ENCODE measurements at regions not wholly inside any gene's neighbourhood (a gene's known extent, or its start where the extent isn't known, plus 50 kb on each side); places are given as distances from the start of the nearest gene placed in this dataset.
"Not testable (repeated sequence)": the region's sequence is repeated elsewhere in the genome, so short reads cannot be mapped to it uniquely, and the experiment has no call there.

DNA sequence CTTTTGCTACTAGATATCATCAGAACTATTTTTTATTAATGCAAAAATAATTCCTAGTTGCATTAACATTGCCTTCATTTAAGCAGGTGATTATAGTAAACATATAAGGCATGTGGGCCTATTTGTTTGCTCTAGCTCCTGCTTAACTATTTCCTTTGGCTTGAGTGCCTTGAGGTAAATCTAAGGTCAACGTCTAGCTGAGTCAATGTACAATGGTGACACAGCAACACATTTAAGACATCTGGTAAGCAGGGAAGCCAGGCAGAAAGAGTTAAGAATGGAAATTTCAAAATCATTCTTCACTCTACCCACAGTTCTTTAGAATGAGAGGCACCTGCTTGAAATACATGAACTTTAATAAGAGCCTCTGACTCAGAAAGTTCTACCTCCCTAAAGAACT lies 111.9 kb upstream of the FST start:
- no peak for DNase-seq (ENCODE audit: low spot score)

DNA sequence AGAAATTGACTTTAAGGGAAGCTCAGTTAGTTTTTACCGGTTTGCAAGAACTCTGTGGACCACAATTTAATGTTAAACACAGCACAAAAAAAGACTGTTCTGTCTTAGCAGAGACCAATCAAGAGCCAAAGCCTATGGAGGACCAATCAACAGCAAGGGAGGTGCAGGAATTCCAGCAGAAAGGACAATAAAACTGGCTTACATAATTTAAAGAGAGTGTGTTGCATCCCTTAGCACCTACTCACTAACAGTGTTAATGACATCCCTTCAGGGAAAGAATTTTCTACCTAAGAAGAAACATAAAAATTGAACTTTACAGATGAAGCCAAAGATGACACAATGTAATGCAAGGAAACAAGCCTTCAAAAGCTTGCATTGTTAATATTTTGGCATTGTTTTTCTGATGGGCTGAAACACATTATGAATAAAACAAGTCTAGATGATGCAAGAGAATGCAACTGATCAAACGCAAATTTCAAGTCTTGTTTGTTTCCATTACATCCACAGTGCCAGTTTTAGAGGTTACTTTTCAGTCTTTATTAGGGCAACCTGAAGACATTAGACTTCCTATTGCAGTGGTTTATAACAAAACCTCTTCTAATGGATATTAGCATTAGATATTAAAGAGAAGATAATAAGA lies 111.3 kb upstream of the FST start:
- no peak for DNase-seq (ENCODE audit: low spot score)

DNA sequence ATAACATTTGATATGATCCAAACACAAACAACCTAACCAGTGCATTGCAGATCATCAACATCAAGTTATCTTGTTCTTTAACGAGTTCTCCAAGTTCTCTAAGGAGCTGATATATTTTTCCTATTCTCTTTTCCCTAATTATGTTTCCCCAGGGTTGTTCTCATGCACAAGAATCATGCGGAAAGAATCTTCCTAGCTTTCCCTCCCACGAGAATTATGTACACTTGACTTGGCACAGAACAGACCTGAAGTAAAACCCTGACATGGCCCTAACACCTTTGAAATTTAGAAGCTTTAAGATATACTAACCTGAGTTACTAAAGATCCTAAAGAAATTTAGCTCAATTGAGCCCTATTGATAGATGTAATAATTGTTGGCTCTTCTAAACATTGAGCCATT lies 110.7 kb upstream of the FST start:
- no peak for DNase-seq (ENCODE audit: low spot score)

DNA sequence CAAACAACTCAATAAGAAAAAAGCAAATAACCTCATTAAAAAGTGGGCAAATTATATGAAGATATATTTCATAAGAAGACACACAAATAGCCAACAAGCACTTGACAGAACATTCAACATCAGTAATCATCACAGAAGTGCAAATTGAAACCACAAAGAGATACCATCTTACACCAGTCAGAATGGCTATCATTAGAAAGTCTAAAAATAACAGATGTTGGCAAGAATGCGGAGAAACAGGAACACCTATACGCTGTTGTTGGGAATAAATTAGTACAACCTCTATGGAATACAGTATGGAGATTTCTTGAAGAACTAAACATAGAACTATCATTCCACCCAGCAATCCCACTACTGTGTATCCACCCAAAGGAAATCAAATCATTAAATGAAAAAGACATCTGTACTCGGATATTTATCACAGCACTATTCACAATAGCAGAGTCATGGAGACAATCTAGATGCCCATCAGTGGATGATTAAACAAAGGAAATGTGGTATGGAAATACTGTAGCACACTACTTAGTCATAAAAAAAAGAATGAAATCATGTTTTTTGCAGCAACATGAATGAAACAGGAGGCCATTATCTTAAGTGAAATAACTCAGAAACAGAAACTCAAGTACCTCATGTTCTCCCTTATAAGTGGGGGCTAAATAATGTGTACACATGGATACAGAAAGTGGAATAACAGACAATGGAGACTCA lies 106.8 kb upstream of the FST start:
- no peak for DNase-seq (ENCODE audit: low spot score)

DNA sequence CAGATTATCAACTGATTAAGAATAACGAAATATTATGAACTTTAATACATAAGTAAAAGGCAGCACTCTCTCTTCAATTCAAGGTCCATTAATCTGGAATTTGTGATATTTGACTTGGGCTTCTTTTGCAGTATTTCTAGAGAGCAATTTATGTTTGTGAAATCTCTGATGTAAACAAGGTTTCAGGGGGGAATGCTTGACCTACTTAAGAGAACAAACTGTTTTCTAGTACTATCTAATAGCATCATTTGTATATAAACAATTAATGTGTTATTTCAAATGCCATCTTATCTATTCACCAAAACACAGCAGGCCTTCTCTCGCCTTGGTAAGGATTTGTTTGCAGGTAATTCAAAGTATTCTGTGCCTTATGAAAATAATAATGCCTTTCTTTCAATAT lies 103.6 kb upstream of the FST start:
- DNase-seq (ENCODE audit: low spot score): no peak

DNA sequence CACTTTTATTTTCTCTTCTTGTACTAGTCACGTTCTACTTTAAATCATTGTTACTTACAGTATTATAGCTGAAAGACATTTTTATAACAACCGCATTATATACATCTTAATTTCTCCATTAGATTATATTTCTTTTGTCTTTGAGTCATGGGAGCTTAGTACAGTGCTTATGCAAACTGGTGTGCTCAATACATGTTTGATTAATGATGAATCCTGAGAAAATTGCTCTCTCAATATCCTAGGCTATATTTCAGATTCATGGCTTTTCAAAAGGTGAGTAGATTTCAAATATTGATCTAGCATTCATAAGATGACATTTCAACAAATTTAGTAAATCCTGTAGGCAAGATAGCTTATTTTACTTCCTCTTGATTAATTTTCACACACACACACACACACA lies 102.2 kb upstream of the FST start:
- DNase-seq (ENCODE audit: low spot score): no peak

DNA sequence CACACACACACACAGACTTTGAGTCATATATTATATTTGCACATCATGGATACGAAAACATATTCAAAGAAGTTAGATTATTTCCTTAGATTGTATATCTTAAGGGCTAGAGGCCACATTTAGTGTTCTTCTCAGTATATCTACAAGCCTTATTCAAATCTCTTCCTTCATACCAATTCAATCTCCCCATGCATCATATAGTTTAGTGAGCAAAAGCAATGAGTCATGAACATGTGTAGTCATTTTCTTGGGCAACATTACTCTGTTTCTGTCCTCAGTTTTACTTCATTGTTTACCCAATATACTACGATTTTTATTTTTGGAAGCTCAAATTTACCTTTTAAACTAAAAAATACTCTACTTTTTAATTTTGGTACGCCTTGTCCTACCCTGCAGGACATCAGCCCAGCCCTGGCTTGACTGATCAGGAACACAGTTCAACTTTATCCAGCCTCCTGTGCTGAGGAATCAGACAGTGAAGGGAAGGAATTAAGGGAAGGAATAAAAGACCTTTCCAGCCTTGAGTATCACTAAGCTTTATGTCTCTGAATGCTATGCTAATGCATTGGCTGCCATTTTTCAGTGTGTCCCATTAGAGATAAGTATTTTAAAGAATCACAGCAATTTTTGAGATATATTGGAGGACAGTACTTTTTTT lies 101.7 kb upstream of the FST start:
- no peak for DNase-seq (ENCODE audit: low spot score)

DNA sequence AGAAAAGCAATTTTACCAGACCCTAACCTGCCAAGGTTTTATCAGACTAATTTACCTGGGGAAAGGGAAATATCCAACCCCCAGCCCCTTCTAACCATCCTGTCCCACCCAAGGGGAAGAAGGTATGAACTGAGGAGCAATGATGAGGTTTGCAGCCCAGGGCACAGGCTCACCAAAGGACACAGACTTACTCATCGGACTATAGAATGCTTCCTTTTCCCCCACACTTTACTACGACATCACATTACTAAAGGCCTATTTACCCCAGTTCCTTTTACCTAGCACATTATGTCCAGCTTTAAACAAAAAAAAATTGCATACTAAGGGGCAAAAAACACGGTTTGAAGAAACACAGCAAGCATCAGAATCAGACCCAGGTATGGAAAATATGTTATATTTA lies 94.1 kb upstream of the FST start:
- DNase-seq (ENCODE audit: low spot score): no peak

DNA sequence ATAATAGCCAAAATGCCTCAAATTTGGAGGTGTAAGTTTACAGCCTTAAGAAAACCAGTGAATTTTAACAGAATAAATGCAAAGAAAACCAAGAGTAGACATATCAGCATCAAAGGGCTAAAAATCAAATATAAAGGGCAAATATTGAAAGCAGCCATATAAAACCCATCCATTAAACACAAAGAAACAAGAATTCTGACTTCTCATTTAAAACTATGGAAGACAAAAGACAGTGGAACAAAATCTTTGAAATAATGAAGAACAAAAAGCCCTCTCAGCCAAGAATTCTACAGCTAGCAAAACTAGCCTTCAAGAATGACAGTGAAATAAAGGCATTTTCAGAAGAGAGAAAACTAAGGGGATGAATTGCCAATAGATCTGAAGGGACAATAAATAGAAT lies 91.3 kb upstream of the FST start:
- DNase-seq (ENCODE audit: low spot score): no peak

DNA sequence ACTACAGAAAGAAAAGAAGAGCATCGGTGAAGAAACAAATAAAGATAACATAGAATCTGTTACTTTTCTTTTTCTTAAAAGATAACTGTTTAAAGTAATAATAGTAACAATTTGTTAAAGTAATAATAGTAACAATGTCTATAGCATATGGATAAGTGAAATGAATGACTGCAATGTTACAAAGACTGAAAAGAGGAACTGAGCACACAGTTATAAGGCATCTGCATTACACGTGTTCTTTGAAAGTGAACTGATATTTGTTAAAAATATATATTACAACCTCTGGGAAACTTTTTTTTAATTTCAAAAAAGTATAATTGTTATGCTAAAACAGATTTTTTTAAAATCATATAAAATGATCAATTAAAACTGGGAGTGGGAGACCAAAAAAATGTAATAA lies 88.4 kb upstream of the FST start:
- DNase-seq (ENCODE audit: low spot score): no peak

DNA sequence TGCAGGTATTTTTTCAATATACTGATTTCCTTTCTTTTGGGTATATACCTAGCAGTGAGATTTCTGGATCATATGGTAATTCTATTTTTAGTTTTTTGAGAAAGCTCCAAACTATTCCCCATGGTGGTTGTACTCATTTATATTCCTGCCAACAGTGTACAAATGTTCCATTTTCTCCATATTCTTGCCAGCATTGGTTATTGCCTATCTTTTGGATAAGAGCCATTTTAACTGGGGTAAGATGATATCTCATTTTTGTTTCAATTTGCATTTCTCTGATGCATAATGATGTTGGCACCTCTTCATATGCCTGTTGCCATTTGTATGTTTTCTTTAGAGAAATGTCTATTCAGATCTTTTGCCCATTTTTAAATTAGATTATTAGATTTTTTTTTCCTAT lies 85.6 kb upstream of the FST start:
- DNase-seq (ENCODE audit: low spot score): no peak

DNA sequence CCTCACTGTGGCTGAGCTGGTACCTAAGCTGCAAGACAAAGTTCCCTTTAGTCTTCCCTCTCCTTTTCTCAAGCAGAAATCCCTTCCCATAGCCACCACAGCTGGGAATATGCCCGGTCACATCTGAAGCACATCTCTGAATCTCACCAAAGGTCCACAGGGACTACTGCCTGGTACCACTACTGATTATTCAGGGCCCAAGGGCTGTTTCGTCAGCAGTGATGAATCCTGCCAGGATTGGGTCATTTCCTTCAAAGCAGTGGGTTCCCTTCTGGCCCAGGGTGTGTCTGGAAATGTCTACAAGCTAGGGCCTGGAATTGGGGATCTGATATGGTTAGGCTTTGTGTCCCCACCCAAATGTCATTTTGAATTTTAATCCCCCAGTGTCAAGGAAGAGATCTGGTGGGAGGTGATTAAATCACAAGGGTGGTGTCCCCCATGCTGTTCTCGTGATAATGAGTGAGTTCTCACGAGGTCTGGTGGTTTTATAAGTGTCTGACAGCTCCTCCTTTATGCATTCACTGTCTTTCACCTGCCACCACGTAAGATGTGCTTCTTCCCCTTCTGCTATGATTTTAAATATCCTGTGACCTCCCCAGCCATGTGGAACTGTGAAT lies 83.2 kb upstream of the FST start:
- DNase-seq (ENCODE audit: low spot score): no peak

DNA sequence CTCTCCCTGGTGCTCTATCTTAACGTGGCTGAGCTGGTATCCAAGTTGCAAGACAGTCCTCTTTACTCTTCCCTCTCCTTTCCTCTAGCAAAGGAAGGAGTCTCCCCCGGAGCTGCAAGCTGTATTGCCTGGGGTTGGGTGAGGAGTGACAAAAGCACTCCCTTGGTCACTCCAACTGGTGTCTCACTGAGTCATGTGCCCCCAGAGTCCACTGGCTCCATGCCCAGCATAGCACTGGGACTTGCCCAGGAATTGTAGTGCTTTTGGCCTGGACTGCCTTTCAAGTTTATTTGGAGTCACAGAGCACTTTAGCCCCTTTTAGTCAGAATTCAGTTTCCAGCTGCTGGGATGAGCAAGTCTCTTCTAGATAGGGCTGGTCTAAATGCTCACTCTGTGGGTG lies 82.6 kb upstream of the FST start:
- DNase-seq (ENCODE audit: low spot score): no peak

DNA sequence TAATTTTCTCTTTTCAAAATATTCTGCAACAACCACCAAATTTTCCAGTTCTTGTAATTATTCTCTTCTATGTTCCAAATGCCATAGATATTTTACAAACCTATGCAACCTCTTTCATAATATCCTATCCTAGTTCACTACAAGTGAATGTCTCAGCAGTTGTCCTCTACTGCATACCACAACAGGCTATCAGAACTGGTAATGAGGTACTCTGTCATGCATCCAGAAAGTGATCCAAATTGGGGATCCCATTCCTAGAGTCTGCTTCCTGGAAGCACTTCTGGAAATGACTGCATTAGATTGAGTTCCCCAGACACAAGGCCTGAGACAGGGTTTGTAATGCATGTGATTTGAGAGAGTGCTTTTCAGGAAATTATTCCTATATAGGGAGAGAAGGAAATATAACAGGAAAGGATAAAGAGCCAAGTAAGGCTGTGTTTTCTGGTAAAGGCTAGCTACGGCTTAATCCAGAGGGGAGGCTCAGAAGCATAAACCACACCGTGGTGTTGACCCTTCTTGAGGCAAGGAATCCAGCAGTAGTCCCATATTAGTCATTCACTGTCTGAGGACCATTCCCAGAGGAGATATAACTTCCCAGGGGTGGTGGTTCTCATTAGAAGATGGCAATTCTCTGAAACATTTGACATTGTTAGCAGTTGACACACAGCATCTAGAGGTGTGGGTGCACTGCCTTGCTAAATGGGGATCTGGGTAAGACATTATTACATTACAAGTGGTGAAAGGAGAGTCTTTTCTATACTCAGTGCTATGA lies 80.3 kb upstream of the FST start:
- no peak for DNase-seq (ENCODE audit: low spot score)

DNA sequence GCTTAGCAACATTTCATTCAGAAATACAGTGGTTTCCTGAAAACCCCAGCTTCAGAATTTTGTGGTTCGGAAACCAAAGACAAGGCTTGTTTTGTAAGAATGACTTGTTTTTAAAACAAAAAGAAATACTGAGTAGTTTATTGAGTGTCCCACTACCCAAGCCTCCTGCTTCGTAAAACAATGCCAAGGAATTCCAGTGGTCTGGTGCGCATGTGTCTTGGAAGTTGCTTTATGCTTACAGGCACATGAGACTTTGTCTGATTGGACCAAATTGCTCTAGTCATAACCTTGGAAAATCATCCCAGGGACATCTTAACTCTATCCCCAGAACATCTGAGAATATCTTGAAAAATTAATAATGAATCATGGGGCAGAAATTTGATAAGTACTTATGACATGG lies 77.1 kb upstream of the FST start:
- no peak for DNase-seq (ENCODE audit: low spot score)

DNA sequence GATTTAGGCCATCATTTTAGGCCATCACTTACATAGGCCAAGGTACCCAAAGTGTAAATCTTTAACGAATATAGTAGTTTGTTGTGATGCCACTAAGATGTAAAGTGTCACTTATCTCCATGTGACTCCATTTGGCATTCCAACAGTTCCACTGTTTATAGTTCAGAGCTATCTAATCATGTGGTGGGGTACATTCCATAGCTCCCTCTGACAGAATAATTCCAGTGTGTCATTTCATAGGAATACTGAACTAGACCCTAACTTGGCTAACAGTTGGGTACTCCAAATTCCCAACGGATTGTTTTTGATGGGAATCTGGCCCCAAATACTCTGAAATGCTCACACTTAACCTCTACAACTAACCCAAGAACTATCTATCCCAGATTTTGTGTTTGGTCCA lies 76.7 kb upstream of the FST start:
- DNase-seq (ENCODE audit: low spot score): no peak

DNA sequence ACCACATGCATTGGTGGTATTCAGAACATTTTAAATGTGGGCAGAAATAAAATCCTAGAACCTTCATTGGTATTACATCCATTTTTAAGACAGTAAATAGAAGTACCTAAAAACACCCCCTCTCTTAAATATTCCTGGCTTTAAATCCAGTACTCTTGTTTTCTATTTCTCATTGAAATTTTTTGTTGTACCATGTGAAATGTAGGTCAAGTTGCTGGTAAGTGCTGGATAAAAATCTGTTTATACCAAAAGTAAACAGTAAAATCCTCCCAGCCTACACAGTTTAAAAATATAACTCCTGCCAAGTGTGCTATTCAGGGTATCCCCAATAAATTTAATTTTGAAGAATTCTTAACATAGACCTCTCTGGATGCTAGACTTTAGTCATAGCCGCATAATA lies 75.0 kb upstream of the FST start:
- no peak for DNase-seq (ENCODE audit: low spot score)

DNA sequence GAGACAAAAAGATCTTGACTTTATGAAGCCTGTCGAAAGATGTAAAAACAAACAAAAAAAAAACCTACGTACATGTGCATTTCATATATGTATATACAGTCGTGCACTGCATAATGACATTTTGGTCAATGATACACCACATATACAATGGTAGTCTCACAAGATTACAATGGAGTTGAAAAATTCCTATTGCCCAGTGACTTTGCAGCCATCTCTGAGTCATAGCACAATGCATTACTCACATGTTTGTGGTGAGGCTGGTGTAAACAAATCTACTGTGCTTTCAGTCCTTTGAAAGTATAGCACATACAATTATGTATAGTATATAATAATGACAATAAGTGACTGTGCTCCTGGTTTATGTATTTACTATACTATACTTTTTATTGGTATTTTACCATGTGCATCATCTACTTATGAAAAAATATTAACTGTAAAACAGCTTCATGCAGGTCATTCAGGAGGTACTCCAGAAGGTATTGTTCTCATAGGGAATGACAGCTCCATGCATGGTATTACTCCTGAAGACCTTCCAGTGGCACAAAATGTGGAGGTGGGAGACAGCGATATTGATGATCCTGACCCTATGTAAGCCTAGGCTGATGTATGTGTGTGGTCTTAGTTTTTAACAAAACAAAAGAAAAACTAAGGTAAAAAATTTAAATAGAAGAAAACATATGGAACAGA lies 73.7 kb upstream of the FST start:
- DNase-seq (ENCODE audit: low spot score): no peak

DNA sequence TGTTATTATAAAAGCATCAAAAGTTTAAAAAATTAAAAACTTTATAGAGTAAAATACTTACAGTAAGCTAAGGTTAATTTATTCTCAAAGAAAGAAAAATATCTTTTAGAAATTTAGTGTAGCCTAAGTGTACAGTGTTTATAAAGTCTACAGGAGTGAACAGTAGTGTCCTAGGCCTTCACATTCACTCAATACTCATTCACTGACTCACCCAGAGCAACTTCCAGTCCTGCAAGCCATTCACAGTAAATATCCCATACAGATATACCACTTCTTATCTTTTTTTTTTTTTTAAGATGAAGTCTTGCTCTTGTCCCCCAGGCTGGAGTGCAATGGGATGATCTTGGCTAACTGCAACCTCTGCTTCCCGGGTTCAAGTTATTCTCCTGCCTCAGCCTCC lies 73.1 kb upstream of the FST start:
- DNase-seq (ENCODE audit: low spot score): no peak

DNA sequence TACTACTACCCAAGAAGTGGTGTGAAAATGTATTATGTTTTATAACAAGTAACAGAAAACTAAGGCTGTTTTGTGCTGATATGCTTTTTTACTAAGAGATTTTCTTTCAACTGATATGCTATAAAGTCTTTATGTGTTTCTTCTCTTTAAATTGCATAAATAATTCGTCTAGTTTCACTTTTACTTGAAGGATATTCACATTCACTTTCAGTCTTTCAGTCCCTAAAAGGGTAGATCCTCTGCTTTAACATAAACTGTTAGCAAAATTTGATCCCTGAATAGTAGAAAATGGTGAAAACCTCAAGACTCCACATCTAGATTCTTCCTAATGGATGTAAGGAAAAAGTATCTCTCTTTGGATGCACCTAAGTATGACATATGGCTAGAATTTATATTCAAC lies 69.0 kb upstream of the FST start:
- DNase-seq (ENCODE audit: low spot score): no peak

DNA sequence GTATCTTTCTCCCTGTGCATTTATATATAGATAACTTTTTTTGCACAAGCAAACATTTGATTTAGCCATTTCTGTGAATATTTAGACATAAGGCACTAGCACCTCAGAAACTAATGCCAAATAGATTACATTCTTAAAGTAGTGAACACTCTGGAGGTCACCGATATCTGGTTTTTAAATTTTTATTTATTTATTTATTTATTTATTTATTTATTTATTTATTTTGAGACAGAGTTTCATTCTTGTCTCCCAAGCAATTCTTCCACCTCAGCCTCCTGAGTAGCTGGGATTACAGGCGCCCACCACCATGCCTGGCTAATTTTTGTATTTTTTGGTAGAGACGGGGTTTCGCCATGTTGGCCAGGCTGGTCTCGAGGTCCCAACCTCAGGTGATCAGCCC lies 67.9 kb upstream of the FST start:
- not testable (repeated sequence) for DNase-seq (ENCODE audit: low spot score)

DNA sequence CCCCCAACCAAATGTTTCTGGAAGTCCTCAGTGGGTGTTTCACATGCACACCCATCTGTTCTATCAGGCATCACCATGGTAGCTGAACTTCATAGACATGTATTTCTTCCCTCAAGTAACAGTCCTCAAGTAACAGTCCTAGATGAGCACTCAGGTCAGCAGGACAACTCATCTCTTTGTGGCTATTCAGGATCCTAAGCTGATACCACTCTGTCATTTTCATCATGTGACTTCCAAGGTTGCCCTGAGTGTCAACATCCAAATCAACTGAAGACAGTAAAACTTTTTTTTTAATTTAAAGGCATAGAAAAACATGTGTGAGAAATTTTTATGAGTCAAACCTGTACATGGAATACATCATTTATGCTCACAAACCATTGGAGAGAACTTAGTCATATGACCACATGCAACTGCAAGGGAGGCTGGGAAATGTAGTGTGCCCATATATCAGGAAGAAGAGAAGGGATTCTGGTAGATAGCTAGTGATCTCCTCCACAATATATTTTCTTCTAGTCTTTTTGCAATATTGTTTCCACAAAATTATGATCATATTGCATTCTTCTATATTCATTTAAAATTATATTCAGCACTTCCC lies 64.2 kb upstream of the FST start:
- DNase-seq (ENCODE audit: low spot score): no peak
